ENCODE measurements at regions not wholly inside any gene's neighbourhood (a gene's known extent, or its start where the extent isn't known, plus 50 kb on each side); places are given as distances from the start of the nearest gene placed in this dataset.

DNA sequence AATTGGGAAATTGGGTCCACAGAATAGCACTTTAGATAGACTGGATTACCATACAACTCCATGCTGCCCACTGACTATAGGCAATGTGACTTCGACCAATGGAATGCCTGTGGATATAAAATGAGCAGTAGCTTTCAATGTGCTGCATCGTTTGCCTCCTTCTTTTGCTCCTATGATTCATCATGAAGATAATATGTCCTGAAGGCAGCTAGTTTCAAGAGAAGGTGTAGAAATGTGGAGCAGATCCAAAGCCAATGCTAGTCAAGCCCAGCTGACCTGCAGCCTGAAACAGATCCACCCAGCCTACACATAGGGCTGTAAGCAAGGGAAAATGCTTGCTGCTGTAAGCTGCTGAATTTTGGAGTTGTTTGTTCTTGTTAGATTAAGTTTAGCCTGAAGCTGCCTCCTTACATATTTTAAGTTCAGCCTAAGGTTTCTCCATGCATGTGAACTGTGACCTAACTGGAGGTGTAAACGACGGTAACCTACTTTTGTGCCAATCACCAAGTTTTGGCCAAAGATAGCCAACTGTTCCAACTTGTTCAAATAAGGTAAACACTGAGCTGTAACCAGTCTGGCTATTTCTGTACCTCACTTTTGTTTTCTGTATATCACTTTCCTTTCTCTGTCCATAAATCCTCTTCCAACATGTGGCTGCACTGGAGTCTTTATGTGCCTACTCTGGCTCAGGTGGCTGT lies 169.1 kb upstream of the AVPR1A start:
- Histone ChIP-seq H3K4me1 (ENCODE audit: control insufficient read depth, insufficient read depth, low read length) (no peaks in the 10 kb centered on the region), H3K27ac (ENCODE audit: low read length) (no peak overlapping the region), H3K27me3 (ENCODE audit: control insufficient read depth, insufficient read depth) (no peaks in the 10 kb centered on the region), H3K4me3 (ENCODE audit: low read length) (no peak overlapping the region), H3K9me3 (ENCODE audit: control insufficient read depth, low read length) (no peaks in the 10 kb centered on the region)
- no peak for ATAC-seq
- 83% methylated on average over 4 of the region's 4 CpGs for WGBS
- intact Hi-C loops (cut with DNase I): no loop called here
- DNase-seq: no peak

DNA sequence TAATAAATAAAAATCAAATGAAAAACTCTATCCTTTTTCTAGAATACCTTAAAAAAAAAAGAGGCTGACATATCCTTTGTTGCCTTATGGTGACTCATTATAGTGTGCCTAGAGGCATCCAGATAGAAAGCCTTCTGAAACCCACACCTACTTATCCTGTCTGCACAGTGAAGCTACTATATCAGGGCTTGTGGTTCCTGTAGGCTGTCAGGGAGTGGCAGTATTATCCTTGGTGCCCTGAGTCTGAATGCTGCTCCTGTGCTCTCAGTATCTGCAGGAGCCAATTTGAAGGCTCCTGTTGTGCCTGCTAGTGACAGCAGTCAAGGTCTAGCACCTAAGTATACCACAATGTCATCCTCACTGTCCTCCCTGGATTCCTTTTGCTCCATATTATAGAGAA lies 168.4 kb upstream of the AVPR1A start:
- ATAC-seq (no peak), DNase-seq (no peak)
- Histone ChIP-seq H3K27me3 (ENCODE audit: control insufficient read depth, insufficient read depth) (no peaks in the 10 kb centered on the region), H3K27ac (ENCODE audit: low read length) (no peak overlapping the region), H3K4me3 (ENCODE audit: low read length) (no peak overlapping the region), H3K4me1 (ENCODE audit: control insufficient read depth, insufficient read depth, low read length) (no peaks in the 10 kb centered on the region), H3K9me3 (ENCODE audit: control insufficient read depth, low read length) (no peaks in the 10 kb centered on the region)
- intact Hi-C loops (cut with DNase I): no loop called here

DNA sequence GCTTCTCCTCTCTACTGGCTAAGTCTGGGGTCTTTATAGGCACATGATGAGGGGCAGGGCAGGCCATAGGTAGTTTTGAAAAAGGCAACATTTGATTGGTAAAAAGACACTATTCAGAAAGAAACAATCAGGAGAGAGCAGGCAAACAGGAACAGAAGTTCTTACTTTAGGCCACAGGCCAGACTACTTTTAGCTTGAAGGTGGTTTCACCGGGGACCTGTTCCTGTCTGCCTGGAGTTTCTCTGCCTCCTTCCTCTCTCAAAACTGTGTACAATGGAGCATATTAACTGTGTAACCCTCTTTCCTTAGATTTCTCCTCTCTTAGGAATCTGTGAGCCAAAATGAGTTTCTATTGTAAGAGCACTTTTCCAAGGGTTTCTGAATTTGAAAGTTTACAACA lies 167.9 kb upstream of the AVPR1A start:
- intact Hi-C loops (cut with DNase I): no loop called here
- H3K4me1 ChIP-seq (ENCODE audit: control insufficient read depth, insufficient read depth, low read length): no peaks in the 10 kb centered on the region

DNA sequence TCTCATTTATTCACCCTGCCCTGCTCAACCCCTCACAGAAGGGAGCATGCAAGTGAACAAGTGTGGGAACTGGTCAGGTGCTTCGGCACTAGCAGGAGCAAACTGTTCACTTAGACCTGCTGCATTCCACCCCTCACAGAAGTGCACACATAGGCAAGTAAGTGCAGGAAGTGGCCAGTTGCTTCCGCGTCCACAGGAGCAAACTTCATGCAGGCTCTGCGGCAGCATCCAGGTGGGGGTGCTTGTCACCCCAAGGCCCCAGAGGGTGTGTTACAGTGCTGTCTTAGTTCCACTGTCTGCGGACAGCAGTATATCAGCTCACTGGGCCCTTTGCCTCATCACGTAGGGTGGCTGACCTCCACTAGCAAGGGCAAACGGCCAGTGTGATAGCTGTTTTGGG lies 167.3 kb upstream of the AVPR1A start:
- Histone ChIP-seq H3K9me3 (ENCODE audit: control insufficient read depth, low read length) (no peaks in the 10 kb centered on the region), H3K27ac (ENCODE audit: low read length) (no peak overlapping the region), H3K27me3 (ENCODE audit: control insufficient read depth, insufficient read depth) (no peaks in the 10 kb centered on the region), H3K4me1 (ENCODE audit: control insufficient read depth, insufficient read depth, low read length) (no peaks in the 10 kb centered on the region), H3K4me3 (ENCODE audit: low read length) (no peak overlapping the region)
- 93% methylated on average over 7 of the region's 7 CpGs for WGBS
- intact Hi-C loops (cut with DNase I): no loop called here
- ATAC-seq (no peak), DNase-seq (no peak)

More for the DNA sequence above, 167.9 kb upstream of the AVPR1A start:
- H3K9me3 ChIP-seq (ENCODE audit: control insufficient read depth, low read length): no peaks in the 10 kb centered on the region
- no peaks in the 10 kb centered on the region for H3K27me3 ChIP-seq (ENCODE audit: control insufficient read depth, insufficient read depth)
- DNase-seq: no peak
- H3K4me3 ChIP-seq (ENCODE audit: low read length): no peak overlapping the region
- WGBS: 69% methylated on average over 1 of the region's 1 CpG
- no peak for ATAC-seq
- no peak overlapping the region for H3K27ac ChIP-seq (ENCODE audit: low read length)

DNA sequence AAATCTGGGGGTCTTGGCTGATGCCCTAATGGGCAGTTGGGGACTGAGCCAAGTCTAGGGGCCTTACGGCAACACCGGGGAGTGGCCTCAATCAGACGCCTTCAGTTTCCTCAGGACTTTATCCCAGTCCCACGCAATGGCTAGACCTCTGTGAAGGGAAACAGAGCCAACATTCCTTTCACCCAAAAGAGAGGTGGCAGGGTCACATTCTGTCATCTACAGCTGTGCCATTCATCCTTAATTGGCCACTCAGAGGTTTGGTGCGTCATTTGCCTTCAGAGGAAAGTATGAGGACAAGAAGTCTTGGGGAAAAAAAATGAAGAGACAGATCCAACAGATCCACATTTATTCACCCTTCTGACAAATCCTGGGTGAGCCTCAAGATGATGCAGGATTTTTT lies 166.9 kb upstream of the AVPR1A start:
- intact Hi-C loops (cut with DNase I): no loop called here
- no peak for ATAC-seq
- Histone ChIP-seq H3K27ac (ENCODE audit: low read length) (no peak overlapping the region), H3K4me3 (ENCODE audit: low read length) (no peak overlapping the region), H3K4me1 (ENCODE audit: control insufficient read depth, insufficient read depth, low read length) (no peaks in the 10 kb centered on the region), H3K27me3 (ENCODE audit: control insufficient read depth, insufficient read depth) (no peaks in the 10 kb centered on the region), H3K9me3 (ENCODE audit: control insufficient read depth, low read length) (no peaks in the 10 kb centered on the region)
- WGBS: 75% methylated on average over 5 of the region's 5 CpGs
- no peak for DNase-seq

DNA sequence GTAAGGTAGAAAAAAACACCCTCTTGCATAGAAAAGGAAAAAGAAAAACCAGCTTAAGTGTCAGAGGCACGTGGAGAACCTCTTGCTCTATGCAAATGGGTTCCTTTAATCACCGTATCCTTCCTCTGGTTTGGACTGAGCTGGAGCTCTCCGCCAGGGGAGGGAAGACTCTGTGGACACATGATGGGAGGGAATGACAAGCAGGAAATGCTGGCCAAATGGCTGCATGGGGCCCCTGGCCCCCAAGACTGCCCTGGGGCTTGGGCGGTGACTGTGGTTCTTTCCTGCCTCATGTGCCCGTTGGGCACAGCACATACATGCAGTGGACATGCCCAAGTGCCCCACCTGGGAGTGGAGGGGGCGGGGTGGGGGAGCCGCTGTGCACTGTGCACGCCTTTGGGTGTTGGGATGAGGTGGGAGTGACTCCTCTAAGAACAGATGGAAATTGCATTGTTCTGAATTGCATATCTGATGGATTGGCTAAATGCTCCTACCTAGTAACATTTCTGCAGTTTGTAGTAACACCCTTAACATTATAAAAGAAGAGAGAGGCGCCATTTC lies 166.4 kb upstream of the AVPR1A start:
- no peak for DNase-seq
- WGBS: 80% methylated on average over 9 of the region's 9 CpGs
- ATAC-seq: no peak

DNA sequence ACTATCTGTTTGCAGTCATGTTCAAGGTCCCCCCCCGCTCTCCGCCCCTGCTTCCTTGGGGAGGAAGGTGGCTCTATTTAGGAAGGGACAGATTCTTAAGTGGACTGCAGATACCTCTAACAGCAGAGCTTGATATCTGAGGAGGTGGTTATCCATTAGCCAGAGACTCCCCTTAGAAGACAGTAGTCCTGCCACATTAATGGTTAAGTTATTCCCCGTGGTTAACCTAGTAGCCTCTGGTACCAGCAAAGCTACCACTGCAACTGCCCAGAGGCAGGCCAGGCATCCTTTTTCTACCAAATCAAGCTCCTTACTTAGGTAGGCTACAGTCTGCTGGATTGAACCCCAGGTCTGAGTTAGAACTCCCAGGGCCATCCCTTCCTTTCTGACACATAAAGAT lies 162.1 kb upstream of the AVPR1A start:
- Histone ChIP-seq H3K4me3 (ENCODE audit: low read length) (no peak overlapping the region), H3K27ac (ENCODE audit: low read length) (no peak overlapping the region), H3K4me1 (ENCODE audit: control insufficient read depth, insufficient read depth, low read length) (no peaks in the 10 kb centered on the region), H3K27me3 (ENCODE audit: control insufficient read depth, insufficient read depth) (no peaks in the 10 kb centered on the region), H3K9me3 (ENCODE audit: control insufficient read depth, low read length) (peaks cover 2% of the 10 kb centered on the region)
- 67% methylated on average over 3 of the region's 3 CpGs for whole genome bisulfite sequencing
- ATAC-seq (no peak), DNase-seq (no peak)
- intact Hi-C loops (cut with DNase I): no loop called here

More for the DNA sequence above, 166.4 kb upstream of the AVPR1A start:
- Histone ChIP-seq H3K4me1 (ENCODE audit: control insufficient read depth, insufficient read depth, low read length) (no peaks in the 10 kb centered on the region), H3K27me3 (ENCODE audit: control insufficient read depth, insufficient read depth) (no peaks in the 10 kb centered on the region), H3K27ac (ENCODE audit: low read length) (no peak overlapping the region), H3K9me3 (ENCODE audit: control insufficient read depth, low read length) (no peaks in the 10 kb centered on the region), H3K4me3 (ENCODE audit: low read length) (no peak overlapping the region)
- intact Hi-C loops (cut with DNase I): no loop called here

DNA sequence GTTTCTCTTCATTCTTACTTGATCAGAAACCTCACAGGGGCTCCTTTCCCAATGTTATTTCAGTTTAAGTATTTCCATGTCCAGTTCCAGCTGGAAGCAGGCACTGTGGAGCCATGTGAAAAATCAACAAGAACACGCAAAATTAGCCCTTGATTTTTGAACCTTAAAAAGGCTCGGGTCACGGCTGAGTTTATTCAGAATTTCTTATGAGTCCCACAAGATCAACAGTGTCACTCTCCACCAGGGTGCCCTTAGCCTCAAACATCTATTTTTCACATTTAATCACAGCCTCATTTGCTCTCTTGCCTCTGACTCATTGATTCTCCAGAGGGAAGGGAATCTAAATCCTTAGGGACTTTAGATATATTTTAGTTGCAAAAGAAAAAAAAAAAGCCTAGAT lies 157.7 kb upstream of the AVPR1A start:
- intact Hi-C loops (cut with DNase I): no loop called here
- H3K27me3 ChIP-seq (ENCODE audit: control insufficient read depth, insufficient read depth): no peaks in the 10 kb centered on the region
- H3K27ac ChIP-seq (ENCODE audit: low read length): no peak overlapping the region
- no peak overlapping the region for H3K4me3 ChIP-seq (ENCODE audit: low read length)
- 57% methylated on average over 3 of the region's 3 CpGs for WGBS
- DNase-seq (no peak), ATAC-seq (no peak)
- no peaks in the 10 kb centered on the region for H3K4me1 ChIP-seq (ENCODE audit: control insufficient read depth, insufficient read depth, low read length)
- H3K9me3 ChIP-seq (ENCODE audit: control insufficient read depth, low read length): peaks cover 2% of the 10 kb centered on the region

DNA sequence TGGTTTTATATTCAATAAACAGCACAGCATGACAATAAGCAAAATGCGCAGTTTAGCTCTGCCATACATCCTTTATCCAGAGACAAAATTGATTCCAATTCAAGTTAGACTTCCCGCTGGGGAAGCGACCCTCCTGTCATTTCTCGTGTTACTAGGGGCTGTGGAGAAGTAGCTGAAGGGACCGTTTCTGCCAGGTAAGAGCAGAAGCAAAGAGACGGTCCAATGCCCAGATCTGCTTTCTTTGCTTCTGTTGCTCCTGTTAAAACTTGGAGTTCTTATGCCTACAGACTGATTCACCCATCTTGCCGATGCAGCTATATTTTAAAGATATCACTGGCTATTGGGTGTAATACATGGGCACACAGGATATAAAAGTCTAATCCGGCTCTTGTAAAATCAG lies 156.8 kb upstream of the AVPR1A start:
- H3K4me3 ChIP-seq (ENCODE audit: low read length): no peak overlapping the region
- H3K9me3 ChIP-seq (ENCODE audit: control insufficient read depth, low read length): peaks cover 2% of the 10 kb centered on the region
- no peak overlapping the region for H3K27ac ChIP-seq (ENCODE audit: low read length)
- intact Hi-C loops (cut with DNase I): no loop called here
- 83% methylated on average over 8 of the region's 8 CpGs for WGBS
- ATAC-seq: no peak
- H3K4me1 ChIP-seq (ENCODE audit: control insufficient read depth, insufficient read depth, low read length): no peaks in the 10 kb centered on the region
- DNase-seq: no peak
- no peaks in the 10 kb centered on the region for H3K27me3 ChIP-seq (ENCODE audit: control insufficient read depth, insufficient read depth)

DNA sequence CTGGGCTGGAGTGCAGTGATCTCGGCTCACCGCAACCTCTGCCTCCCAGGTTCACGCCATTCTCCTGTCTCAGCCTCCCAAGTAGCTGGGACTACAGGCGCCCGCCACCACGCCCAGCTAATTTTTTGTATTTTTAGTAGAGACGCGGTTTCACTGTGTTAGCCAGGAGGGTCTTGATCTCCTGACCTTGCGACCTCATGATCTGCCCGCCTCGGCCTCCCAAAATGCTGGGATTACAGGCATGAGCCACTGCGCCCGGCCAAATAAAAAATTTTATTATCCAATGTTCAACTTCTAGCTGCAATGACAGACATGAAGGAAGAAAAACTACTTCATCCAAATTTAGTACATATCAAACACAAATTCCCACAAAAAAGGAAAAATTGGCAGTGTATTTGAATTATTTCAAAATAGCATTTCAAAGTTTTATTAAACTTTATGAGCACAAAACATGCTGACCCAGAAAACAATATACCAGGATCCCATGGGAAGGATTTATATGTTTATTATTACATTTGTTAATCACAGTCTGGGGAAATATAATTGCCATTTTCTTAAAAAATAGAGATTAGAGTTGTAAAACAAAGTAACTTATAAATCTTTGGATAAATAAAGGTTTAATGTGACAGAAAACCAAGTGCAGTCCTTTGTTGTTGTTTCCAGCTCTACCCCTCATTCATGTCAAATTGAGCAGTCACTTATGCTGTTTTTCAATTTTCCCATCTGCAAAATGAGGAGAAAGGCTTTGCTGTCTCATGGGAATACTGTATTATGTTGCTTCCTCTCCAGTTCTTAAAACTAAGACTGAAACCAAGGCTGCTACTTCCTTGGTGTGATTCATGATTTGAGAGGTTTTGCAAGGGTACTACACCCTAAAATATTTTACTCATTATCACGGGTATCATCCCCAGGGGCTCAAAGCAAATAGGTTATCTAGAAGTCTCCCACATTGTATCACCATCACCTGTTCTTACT lies 155.2 kb upstream of the AVPR1A start:
- no peaks in the 10 kb centered on the region for H3K27me3 ChIP-seq (ENCODE audit: control insufficient read depth, insufficient read depth)
- H3K4me1 ChIP-seq (ENCODE audit: control insufficient read depth, insufficient read depth, low read length): no peaks in the 10 kb centered on the region
- H3K9me3 ChIP-seq (ENCODE audit: control insufficient read depth, low read length): peaks cover 2% of the 10 kb centered on the region
- ATAC-seq (no peak), DNase-seq (peak in 2 of 3 donors; percentile 18 to 57)
- WGBS: 84% methylated on average over 14 of the region's 14 CpGs
- H3K27ac ChIP-seq (ENCODE audit: low read length): no peak overlapping the region
- intact Hi-C loops (cut with DNase I): no loop called here
- no peak overlapping the region for H3K4me3 ChIP-seq (ENCODE audit: low read length)

DNA sequence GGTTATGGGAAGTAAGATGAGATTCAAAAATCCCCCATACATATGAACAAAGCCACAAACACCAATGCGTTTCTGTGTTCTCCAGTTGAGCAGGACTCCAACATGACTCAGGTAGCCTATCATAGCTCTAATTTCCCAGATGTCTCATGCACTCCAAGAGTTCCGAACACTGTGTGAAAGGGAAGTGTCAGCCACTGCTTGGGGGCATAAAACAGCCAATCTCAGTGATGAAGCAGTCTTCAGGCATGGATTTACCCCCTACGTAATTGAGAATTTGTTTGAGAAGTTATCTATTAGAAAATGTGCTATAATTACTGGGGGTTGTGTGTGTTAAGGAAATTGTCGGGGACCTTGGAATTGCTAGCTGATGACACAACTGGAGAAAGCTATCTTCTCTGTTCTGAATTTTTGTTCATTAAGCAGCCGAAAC lies 153.9 kb upstream of the AVPR1A start:
- no peak for ATAC-seq

More for the DNA sequence above, 153.9 kb upstream of the AVPR1A start:
- no peak overlapping the region for H3K4me3 ChIP-seq (ENCODE audit: low read length)
- no peak overlapping the region for H3K27ac ChIP-seq (ENCODE audit: low read length)
- H3K27me3 ChIP-seq (ENCODE audit: control insufficient read depth, insufficient read depth): no peaks in the 10 kb centered on the region
- intact Hi-C loops (cut with DNase I): no loop called here
- H3K9me3 ChIP-seq (ENCODE audit: control insufficient read depth, low read length): no peaks in the 10 kb centered on the region
- 70% methylated on average over 5 of the region's 5 CpGs for WGBS
- no peak for DNase-seq
- H3K4me1 ChIP-seq (ENCODE audit: control insufficient read depth, insufficient read depth, low read length): no peaks in the 10 kb centered on the region
